ENCODE measurements at regions not wholly inside any gene's neighbourhood (a gene's known extent, or its start where the extent isn't known, plus 50 kb on each side); places are given as distances from the start of the nearest gene placed in this dataset.

GRCh38 chr6:145006914-145007313 lies 721.8 kb downstream of the UTRN start:
- Histone ChIP-seq H2BK12ac (ENCODE audit: low read depth, low read length) (no peak overlapping the region), H3K9ac (replicated peaks in 1 of 4; ENCODE audit: extremely low read depth in 1 of 4, low read depth in 3 of 4, low read length in 3 of 4) (no peak overlapping the region), H3K23me2 (ENCODE audit: low read depth, low read length) (no peaks in the 10 kb centered on the region), H3K4ac (replicated peaks; ENCODE audit: insufficient read length, low read depth, low read length) (no peak overlapping the region), H2BK15ac (ENCODE audit: low read length) (no peak overlapping the region), H3K79me1 (ENCODE audit: low read depth, low read length) (no peaks in the 10 kb centered on the region), H3K23ac (ENCODE audit: insufficient read length) (no peak overlapping the region), H3K36me3 (ENCODE audit: control insufficient read depth in 2 of 4, insufficient read depth in 4 of 4, low read length in 3 of 4) (no peaks in the 10 kb centered on the region), H3K56ac (replicated peaks; ENCODE audit: insufficient read length, low read depth, low read length) (no peak overlapping the region), H4K8ac (ENCODE audit: extremely low read depth, insufficient read depth, low read length) (no peak overlapping the region), H4K20me1 (replicated peaks in 1 of 2; ENCODE audit: control insufficient read depth in 1 of 2, insufficient read depth in 2 of 2, low read length in 2 of 2) (no peaks in the 10 kb centered on the region), H2BK5ac (ENCODE audit: low read depth, low read length) (no peak overlapping the region), H3K79me2 (ENCODE audit: control insufficient read depth in 1 of 2, insufficient read depth in 2 of 2, low read length in 2 of 2) (no peaks in the 10 kb centered on the region), H3K4me2 (ENCODE audit: insufficient read depth in 1 of 2, low read depth in 2 of 2, low read length in 2 of 2) (no peak overlapping the region), H3K4me1 (replicated peaks in 1 of 4; ENCODE audit: control insufficient read depth in 3 of 4, insufficient read depth in 4 of 4, low read length in 3 of 4) (peaks cover 0 to 4% (median 0%) of the 10 kb centered on the region in 4 experiments; a peak in 3 of 7 replicates), H4K91ac (replicated peaks; ENCODE audit: insufficient read length, low read length) (no peak overlapping the region), H2BK20ac (ENCODE audit: low read length) (no peak overlapping the region), H3K9me3 (ENCODE audit: insufficient read depth in 2 of 2, low read depth in 1 of 2, low read length in 1 of 2) (no peaks in the 10 kb centered on the region), H2BK120ac (replicated peaks; ENCODE audit: low read depth, low read length) (no peak overlapping the region), H3K27me3 (replicated peaks in 1 of 4; ENCODE audit: control insufficient read depth in 3 of 4, extremely low read depth in 1 of 4, insufficient read depth in 3 of 4, low read length in 3 of 4) (no peaks in the 10 kb centered on the region), H4K5ac (ENCODE audit: insufficient read length, low read depth, low read length) (no peak overlapping the region), H2AK5ac (ENCODE audit: low read depth, low read length) (no peak overlapping the region), H2AFZ (ENCODE audit: low read length) (no peak overlapping the region), H3K14ac (ENCODE audit: insufficient read length) (no peak overlapping the region), H3K4me3 (ENCODE audit: extremely low read depth in 1 of 4, insufficient read depth in 2 of 4, low read depth in 3 of 4, low read length in 4 of 4) (no peak overlapping the region), H3K18ac (ENCODE audit: extremely low read depth, low read length) (no peak overlapping the region), H3K27ac (ENCODE audit: low read depth, low read length) (no peak overlapping the region)
- TF ChIP-seq SIN3A (conservative IDR thresholded peaks at IDR 0.05 in 1 of 2, IDR thresholded peaks at IDR 0.05 in 1 of 2; ENCODE audit: low read depth in 1 of 2, low read length in 2 of 2) (no peak), SP1 (IDR thresholded peaks at IDR 0.05; ENCODE audit: low read depth, low read length) (no peak), KDM1A (IDR thresholded peaks at IDR 0.05; ENCODE audit: borderline replicate concordance, low read length) (no peak)
- 81% methylated on average over 6 of the region's 6 CpGs; no CpG with 5 or more reads in 1 of the 2 experiments for WGBS, 2 experiments (ENCODE audit: extremely low coverage in 1 of 2, insufficient coverage in 1 of 2, insufficient read length in 1 of 2, insufficient replicate concordance in 2 of 2, low coverage in 1 of 2, low lambda C conversion rate in 2 of 2, missing lambda C conversion rate in 1 of 2)
- no peak for DNase-seq (ENCODE audit: low read depth in 1 of 2, low spot score in 2 of 2)
- FAIRE-seq, result peak; percentile 24
- ChIA-PET POLR2A (ENCODE audit: partially characterized antibody) (no interaction called here), CTCF (ENCODE audit: partially characterized antibody) (no interaction called here)

Measured in H1 (cell line).